Astrocyte (in vitro differentiated cells and primary cell): ENCODE measurements at regions not wholly inside any gene's neighbourhood (a gene's known extent, or its start where the extent isn't known, plus 50 kb on each side); places are given as distances from the start of the nearest gene placed in this dataset.

Experiments used
- DNase-seq: peaks from one replicate; pipeline ENCODE4 v3.0.0-alpha.2; 2010; ENCODE audit warnings: low read depth
- FAIRE-seq: peaks from 2 replicates; lab custom pipeline; 2011; peaks lifted over from hg19 to GRCh38; lab: Jason Lieb, UNC
- H2AFZ ChIP-seq: 2 replicates; pipeline ENCODE4 v1.6.0; 2012; ENCODE audit warnings: low read depth, low read length, inconsistent platforms
- H3K27ac ChIP-seq: 2 replicates; pipeline ENCODE4 v1.5.1; 2011; ENCODE audit warnings: low read depth, low read length, inconsistent platforms
- H3K27me3 ChIP-seq: 2 replicates; pipeline ENCODE4 v1.6.0; 2011; ENCODE audit warnings: low read length, inconsistent platforms; ENCODE audit not compliant: insufficient read depth
- H3K36me3 ChIP-seq: 2 replicates; pipeline ENCODE4 v1.5.1; 2011; ENCODE audit warnings: low read length, inconsistent platforms; ENCODE audit not compliant: insufficient read depth
- H3K4me1 ChIP-seq: 2 replicates; pipeline ENCODE4 v1.5.1; 2011; ENCODE audit warnings: low read length, inconsistent platforms; ENCODE audit not compliant: insufficient read depth
- H3K4me2 ChIP-seq: 2 replicates; pipeline ENCODE4 v1.6.0; 2012; ENCODE audit warnings: low read length, inconsistent platforms
- H3K4me3 ChIP-seq: 2 replicates; pipeline ENCODE4 v1.5.1; 2011; ENCODE audit warnings: low read depth, mild to moderate bottlenecking, low read length, inconsistent platforms; ENCODE audit not compliant: insufficient read depth
- H3K79me2 ChIP-seq: 2 replicates; pipeline ENCODE4 v1.6.0; 2012; ENCODE audit warnings: mild to moderate bottlenecking, low read length, inconsistent platforms; ENCODE audit not compliant: insufficient read depth
- H3K9ac ChIP-seq: 2 replicates; pipeline ENCODE4 v1.6.0; 2012; ENCODE audit warnings: mild to moderate bottlenecking, low read length, inconsistent platforms
- H3K9me3 ChIP-seq: 2 replicates; pipeline ENCODE4 v1.5.1; 2012; ENCODE audit warnings: low read depth, mild to moderate bottlenecking, low read length, inconsistent platforms; ENCODE audit not compliant: insufficient read depth
- H4K20me1 ChIP-seq: 2 replicates; pipeline ENCODE4 v1.6.0; 2012; ENCODE audit warnings: low read length, inconsistent platforms; ENCODE audit not compliant: insufficient read depth
- H3K27ac Mint-ChIP-seq: one replicate; pipeline ENCODE4 v1.8.0; 2021; ENCODE audit warnings: mild to moderate bottlenecking, mixed read lengths; ENCODE audit not compliant: unreplicated experiment
- H3K27me3 Mint-ChIP-seq: one replicate; pipeline ENCODE4 v1.8.0; 2021; ENCODE audit warnings: low read depth, mixed read lengths; ENCODE audit not compliant: unreplicated experiment
- H3K36me3 Mint-ChIP-seq: one replicate; pipeline ENCODE4 v1.8.0; 2021; ENCODE audit warnings: low read depth, mixed read lengths; ENCODE audit not compliant: unreplicated experiment
- H3K4me1 Mint-ChIP-seq: one replicate; pipeline ENCODE4 v1.8.0; 2021; ENCODE audit warnings: low read depth, mixed read lengths; ENCODE audit not compliant: unreplicated experiment
- H3K4me3 Mint-ChIP-seq: one replicate; pipeline ENCODE4 v1.8.0; 2021; ENCODE audit warnings: mild to moderate bottlenecking, moderate library complexity, mixed read lengths; ENCODE audit not compliant: unreplicated experiment
- H3K9me3 Mint-ChIP-seq: one replicate; pipeline ENCODE4 v1.8.0; 2021; ENCODE audit warnings: mild to moderate bottlenecking, mixed read lengths; ENCODE audit not compliant: unreplicated experiment
- CTCF ChIP-seq: IDR thresholded peaks from 2 replicates; pipeline ENCODE4 v1.5.1; 2011; ENCODE audit warnings: low read depth, mild to moderate bottlenecking, inconsistent platforms, low read length, moderate library complexity; ENCODE audit not compliant: insufficient read depth
- EZH2 ChIP-seq: IDR thresholded peaks from 2 replicates; pipeline ENCODE4 v1.6.1; 2012; ENCODE audit warnings: mild to moderate bottlenecking, low read length, inconsistent platforms; ENCODE audit not compliant: insufficient read depth

GRCh38 chr4:58522765-58523382 lies 1412.7 kb upstream of the IGFBP7 start:
- Histone ChIP-seq H3K27me3 (no peaks in the 10 kb centered on the region), H4K20me1 (no peaks in the 10 kb centered on the region), H3K4me3 (no peak overlapping the region), H3K4me1 (no peaks in the 10 kb centered on the region), H3K9me3 (no peaks in the 10 kb centered on the region), H3K27ac (no peak overlapping the region), H2AFZ (no peak overlapping the region), H3K4me2 (no peak overlapping the region), H3K79me2 (no peaks in the 10 kb centered on the region), H3K36me3 (no peaks in the 10 kb centered on the region), H3K9ac (no peak overlapping the region)
- TF ChIP-seq CTCF (no peak), EZH2 (no peak)
- H3K4me3 Mint-ChIP-seq, result no peak overlapping the region
- H3K4me1 Mint-ChIP-seq, result no peaks in the 10 kb centered on the region
- H3K9me3 Mint-ChIP-seq, result no peaks in the 10 kb centered on the region
- H3K27me3 Mint-ChIP-seq, result no peaks in the 10 kb centered on the region
- H3K27ac Mint-ChIP-seq, result no peak overlapping the region
- no peaks in the 10 kb centered on the region for H3K36me3 Mint-ChIP-seq
- no peak for DNase-seq
- no peak for FAIRE-seq

GRCh38 chr4:58515226-58515625 lies 1405.0 kb upstream of the IGFBP7 start:
- no peaks in the 10 kb centered on the region for H3K4me1 ChIP-seq
- TF ChIP-seq EZH2 (no peak), CTCF (no peak)
- H2AFZ ChIP-seq, result no peak overlapping the region
- no peak for FAIRE-seq
- H3K27ac Mint-ChIP-seq, result no peak overlapping the region
- peaks cover 4% of the 10 kb centered on the region for H3K4me1 Mint-ChIP-seq
- H3K4me3 Mint-ChIP-seq, result no peak overlapping the region
- no peaks in the 10 kb centered on the region for H3K79me2 ChIP-seq
- H3K9me3 Mint-ChIP-seq, result no peaks in the 10 kb centered on the region
- H3K9me3 ChIP-seq, result no peaks in the 10 kb centered on the region
- no peaks in the 10 kb centered on the region for H4K20me1 ChIP-seq
- H3K36me3 ChIP-seq, result no peaks in the 10 kb centered on the region
- no peak overlapping the region for H3K9ac ChIP-seq
- no peaks in the 10 kb centered on the region for H3K27me3 ChIP-seq
- no peak overlapping the region for H3K4me2 ChIP-seq
- no peaks in the 10 kb centered on the region for H3K27me3 Mint-ChIP-seq
- no peak for DNase-seq
- no peak overlapping the region for H3K27ac ChIP-seq
- no peak overlapping the region for H3K4me3 ChIP-seq
- no peaks in the 10 kb centered on the region for H3K36me3 Mint-ChIP-seq

- FAIRE-seq (no peak), DNase-seq (no peak)
- H3K4me3 ChIP-seq, result no peak overlapping the region
- no peaks in the 10 kb centered on the region for H4K20me1 ChIP-seq
- no peak overlapping the region for H2AFZ ChIP-seq
- no peaks in the 10 kb centered on the region for H3K36me3 Mint-ChIP-seq
- H3K4me2 ChIP-seq, result no peak overlapping the region
- H3K9me3 ChIP-seq, result no peaks in the 10 kb centered on the region
- H3K27me3 Mint-ChIP-seq, result no peaks in the 10 kb centered on the region
- no peak overlapping the region for H3K9ac ChIP-seq
- H3K4me3 Mint-ChIP-seq, result no peak overlapping the region
- H3K9me3 Mint-ChIP-seq, result no peaks in the 10 kb centered on the region
- H3K4me1 Mint-ChIP-seq, result peaks cover 8% of the 10 kb centered on the region
- H3K27ac Mint-ChIP-seq, result no peak overlapping the region
- no peak overlapping the region for H3K27ac ChIP-seq
- no peaks in the 10 kb centered on the region for H3K4me1 ChIP-seq
- H3K27me3 ChIP-seq, result no peaks in the 10 kb centered on the region
- H3K79me2 ChIP-seq, result no peaks in the 10 kb centered on the region
- TF ChIP-seq CTCF (no peak), EZH2 (no peak)
- H3K36me3 ChIP-seq, result no peaks in the 10 kb centered on the region
Observed at GRCh38 chr4:58514299-58514698, 1404.1 kb upstream of the IGFBP7 start.
